HCT116 (cell line): ENCODE measurements at regions not wholly inside any gene's neighbourhood (a gene's known extent, or its start where the extent isn't known, plus 50 kb on each side); places are given as distances from the start of the nearest gene placed in this dataset.

Source experiments
- ATAC-seq: fragments of 200-7000 bp; cut with Tn5 transposase; 2 replicates; pipeline ENCODE4 v1.9.1; 2020; ENCODE audit warnings: mild to moderate bottlenecking, moderate library complexity
- BruUV-seq: library from RNA; stranded (reverse); fragments of 400-500 nt; replicated peaks from 2 replicates; lab custom pipeline; 2021; lab: Mats Ljungman, UMichigan
- CTCF ChIA-PET: fragments of 300-600 bp; sonication (Branson Sonifier 250); formaldehyde crosslinking; loops from one replicate; lab custom pipeline; 2021; ENCODE audit warnings: antibody characterized with exemption; lab: Charles Lee
- POLR2A ChIA-PET: fragments of 300-600, 350-600 bp; sonication (Branson Sonifier 250); formaldehyde crosslinking; loops from one replicate; lab custom pipeline; 2021; ENCODE audit warnings: antibody characterized with exemption; lab: Charles Lee
- RAD21 ChIA-PET, 2 experiments: fragments of 300-600 bp; sonication (Branson Sonifier 250); formaldehyde crosslinking; loops; one replicate each; lab custom pipeline; 2023; ENCODE audit warnings: low total read pairs in 2 of 2; ENCODE audit not compliant: uncharacterized antibody in 2 of 2, unreplicated experiment in 2 of 2, low non-redundant PET in 1 of 2; lab: Charles Lee
- DNase-seq: peaks from one replicate; pipeline ENCODE4 v3.0.0-alpha.2; 2010; ENCODE audit warnings: low read depth, low spot score
- H2AFZ ChIP-seq: fragments of 200-600 bp; shearing (Covaris generic), sonication (generic); 2 replicates; pipeline ENCODE4 v1.6.1; 2017; ENCODE audit warnings: low read depth, mixed run types, mixed read lengths, antibody characterized with exemption, low read length; ENCODE audit not compliant: poor library complexity, severe bottlenecking
- H3K27ac ChIP-seq: 2 replicates; pipeline ENCODE4 v1.5.1; 2012; ENCODE audit warnings: low read depth, low read length
- H3K27me3 ChIP-seq: fragments of 200-600 bp; sonication (generic); 2 replicates; pipeline ENCODE4 v1.6.1; 2016; ENCODE audit warnings: mixed run types, low read length, mixed read lengths; ENCODE audit not compliant: insufficient read depth
- H3K36me3 ChIP-seq, 2 experiments: fragments of 200-500 bp in 1 of 2; fragments of 200-600 bp in 1 of 2; sonication (Bioruptor generic) in 1 of 2; sonication (generic) in 1 of 2; 2 replicates each; pipeline versions ENCODE4 v1.5.1 to v1.6.1; 2014 to 2016; ENCODE audit warnings: low read length in 2 of 2, inconsistent platforms in 1 of 2, mixed read lengths in 1 of 2, mixed run types in 1 of 2; ENCODE audit not compliant: insufficient read depth in 2 of 2, control insufficient read depth in 1 of 2
- H3K4me1 ChIP-seq, 2 experiments: fragments of 200-600 bp in 1 of 2; sonication (generic) in 1 of 2; 2 replicates each; pipeline versions ENCODE4 v1.5.1 to v1.6.1; 2012 to 2017; ENCODE audit warnings: low read length in 2 of 2, inconsistent platforms in 1 of 2, mild to moderate bottlenecking in 1 of 2, mixed read lengths in 1 of 2, mixed run types in 1 of 2, moderate library complexity in 1 of 2; ENCODE audit not compliant: insufficient read depth in 2 of 2, control insufficient read depth in 1 of 2
- H3K4me2 ChIP-seq: fragments of 200-600 bp; sonication (generic); 2 replicates; pipeline ENCODE4 v1.6.1; 2017; ENCODE audit warnings: mixed run types, low read length, mixed read lengths
- H3K4me3 ChIP-seq, 2 experiments: fragments of 200-600 bp in 1 of 2; sonication (generic) in 1 of 2; replicated peaks in 1 of 2; 2 replicates each; pipeline ENCODE4 v1.5.1; 2011 to 2016; ENCODE audit warnings: low read length in 2 of 2, control low read depth in 1 of 2, low read depth in 1 of 2, mild to moderate bottlenecking in 1 of 2, mixed read lengths in 1 of 2, mixed run types in 1 of 2
- H3K79me2 ChIP-seq: fragments of 200-600 bp; sonication (generic); 2 replicates; pipeline ENCODE4 v1.6.1; 2017; ENCODE audit warnings: mild to moderate bottlenecking, mixed run types, low read length, moderate library complexity, mixed read lengths; ENCODE audit not compliant: insufficient read depth
- H3K9ac ChIP-seq: fragments of 200-600 bp; sonication (generic); 2 replicates; pipeline ENCODE4 v1.6.1; 2016; ENCODE audit warnings: low read length, mixed read lengths
- H3K9me2 ChIP-seq: fragments of 200-600 bp; sonication (generic), shearing (Covaris generic); 2 replicates; pipeline ENCODE4 v1.6.1; 2017; ENCODE audit warnings: mixed run types, mild to moderate bottlenecking, moderate library complexity; ENCODE audit not compliant: insufficient read depth
- H3K9me3 ChIP-seq, 2 experiments: fragments of 200-500 bp in 1 of 2; fragments of 200-600 bp in 1 of 2; sonication (Bioruptor generic) in 1 of 2; sonication (generic) in 1 of 2; 2 replicates each; pipeline ENCODE4 v1.6.1; 2014 to 2017; ENCODE audit warnings: low read length in 2 of 2, mixed read lengths in 2 of 2, inconsistent platforms in 1 of 2, low read depth in 1 of 2, mild to moderate bottlenecking in 1 of 2, mixed run types in 1 of 2, moderate library complexity in 1 of 2; ENCODE audit not compliant: control insufficient read depth in 1 of 2, insufficient read depth in 1 of 2
- H4K20me1 ChIP-seq: fragments of 200-600 bp; sonication (generic), shearing (Covaris generic); 2 replicates; pipeline ENCODE4 v1.6.1; 2017; ENCODE audit warnings: mixed run types, mild to moderate bottlenecking, moderate library complexity; ENCODE audit not compliant: insufficient read depth
- EZH2 ChIP-seq: fragments of 200-600 bp; sonication (generic); IDR thresholded peaks from 2 replicates; pipeline ENCODE4 v1.6.1; 2017; ENCODE audit warnings: antibody characterized with exemption, mixed run types
- POLR2AphosphoS5 ChIP-seq: IDR thresholded peaks from 2 replicates; pipeline ENCODE4 v1.6.1; 2011; ENCODE audit warnings: mild to moderate bottlenecking, low read depth, low read length, moderate library complexity
- SP1 ChIP-seq: IDR thresholded peaks from 2 replicates; pipeline ENCODE4 v1.6.1; 2012; ENCODE audit warnings: low read depth
- SRF ChIP-seq: IDR thresholded peaks from 2 replicates; pipeline ENCODE4 v1.6.1; 2012; ENCODE audit warnings: low read depth
- ZNF274 ChIP-seq: fragments of 200-500 bp; sonication (Bioruptor generic); IDR thresholded peaks from 2 replicates; pipeline ENCODE4 v1.6.1; 2014; ENCODE audit warnings: mild to moderate bottlenecking, low read depth, low read length, inconsistent platforms
- intact Hi-C: fragments of 100-400 bp; cut with micrococcal nuclease; formaldehyde crosslinking; loops from 2 replicates; pipeline ENCODE4 v1.10.0; 2022
- TF ChIP-seq, protein P1 (sequence below), 3 experiments: fragments of 200-600 bp in 1 of 3; sonication (generic) in 1 of 3; IDR thresholded peaks in 2 of 3; conservative IDR thresholded peaks in 1 of 3; 2 replicates each; pipeline ENCODE4 v1.5.1; 2012 to 2017; ENCODE audit warnings: low read depth in 2 of 3, low read length in 2 of 3, antibody characterized with exemption in 1 of 3, borderline replicate concordance in 1 of 3, control low read depth in 1 of 3, mild to moderate bottlenecking in 1 of 3, mixed read lengths in 1 of 3, mixed run types in 1 of 3, moderate library complexity in 1 of 3; ENCODE audit not compliant: insufficient read depth in 1 of 3
- TF ChIP-seq, protein P2 (sequence below): IDR thresholded peaks from 2 replicates; pipeline ENCODE4 v1.6.1; 2012; ENCODE audit warnings: low read depth

DNA sequence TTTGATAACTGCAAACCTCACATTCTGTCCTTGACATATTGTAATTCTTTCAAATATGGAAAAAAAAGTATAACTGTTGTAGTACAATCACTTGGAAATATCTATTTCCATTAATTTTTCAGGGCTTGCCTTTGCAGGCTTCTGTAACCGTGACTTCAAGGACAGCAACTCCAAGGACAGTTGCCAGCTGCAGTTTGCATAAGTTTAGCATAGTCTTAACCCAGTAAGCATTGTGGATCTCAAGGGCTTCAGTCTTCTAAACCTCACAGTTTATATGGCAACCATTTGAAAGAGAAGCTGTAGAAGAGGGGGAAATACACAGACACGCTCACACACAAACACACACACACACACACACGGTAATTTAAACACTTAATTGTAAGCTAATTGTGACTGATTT lies 112.8 kb upstream of the GPR149 start:
- ChIA-PET POLR2A (no interaction called here), CTCF (no interaction called here), RAD21 (no interaction called here)
- ATAC-seq, result no peak
- no peaks in the 10 kb centered on the region for H4K20me1 ChIP-seq
- H3K36me3 ChIP-seq, result no peaks in the 10 kb centered on the region
- no peak overlapping the region for H2AFZ ChIP-seq
- no peak overlapping the region for H3K9ac ChIP-seq
- no peak for DNase-seq
- H3K27ac ChIP-seq, result no peak overlapping the region
- BruUV-seq, result no TSS peak
- H3K9me3 ChIP-seq, result no peaks in the 10 kb centered on the region
- TF ChIP-seq, protein P1, sequence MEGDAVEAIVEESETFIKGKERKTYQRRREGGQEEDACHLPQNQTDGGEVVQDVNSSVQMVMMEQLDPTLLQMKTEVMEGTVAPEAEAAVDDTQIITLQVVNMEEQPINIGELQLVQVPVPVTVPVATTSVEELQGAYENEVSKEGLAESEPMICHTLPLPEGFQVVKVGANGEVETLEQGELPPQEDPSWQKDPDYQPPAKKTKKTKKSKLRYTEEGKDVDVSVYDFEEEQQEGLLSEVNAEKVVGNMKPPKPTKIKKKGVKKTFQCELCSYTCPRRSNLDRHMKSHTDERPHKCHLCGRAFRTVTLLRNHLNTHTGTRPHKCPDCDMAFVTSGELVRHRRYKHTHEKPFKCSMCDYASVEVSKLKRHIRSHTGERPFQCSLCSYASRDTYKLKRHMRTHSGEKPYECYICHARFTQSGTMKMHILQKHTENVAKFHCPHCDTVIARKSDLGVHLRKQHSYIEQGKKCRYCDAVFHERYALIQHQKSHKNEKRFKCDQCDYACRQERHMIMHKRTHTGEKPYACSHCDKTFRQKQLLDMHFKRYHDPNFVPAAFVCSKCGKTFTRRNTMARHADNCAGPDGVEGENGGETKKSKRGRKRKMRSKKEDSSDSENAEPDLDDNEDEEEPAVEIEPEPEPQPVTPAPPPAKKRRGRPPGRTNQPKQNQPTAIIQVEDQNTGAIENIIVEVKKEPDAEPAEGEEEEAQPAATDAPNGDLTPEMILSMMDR (IDR thresholded peaks at IDR 0.05 in 2 of 3, conservative IDR thresholded peaks at IDR 0.05 in 1 of 3; ENCODE audit: borderline replicate concordance in 1 of 3, insufficient read depth in 1 of 3, low read depth in 2 of 3, low read length in 2 of 3), result no peak
- no peak for TF ChIP-seq SRF
- TF ChIP-seq SP1, result no peak
- no peak for TF ChIP-seq POLR2AphosphoS5
- TF ChIP-seq ZNF274, result no peak
- no peak for TF ChIP-seq EZH2
- TF ChIP-seq, protein P2, sequence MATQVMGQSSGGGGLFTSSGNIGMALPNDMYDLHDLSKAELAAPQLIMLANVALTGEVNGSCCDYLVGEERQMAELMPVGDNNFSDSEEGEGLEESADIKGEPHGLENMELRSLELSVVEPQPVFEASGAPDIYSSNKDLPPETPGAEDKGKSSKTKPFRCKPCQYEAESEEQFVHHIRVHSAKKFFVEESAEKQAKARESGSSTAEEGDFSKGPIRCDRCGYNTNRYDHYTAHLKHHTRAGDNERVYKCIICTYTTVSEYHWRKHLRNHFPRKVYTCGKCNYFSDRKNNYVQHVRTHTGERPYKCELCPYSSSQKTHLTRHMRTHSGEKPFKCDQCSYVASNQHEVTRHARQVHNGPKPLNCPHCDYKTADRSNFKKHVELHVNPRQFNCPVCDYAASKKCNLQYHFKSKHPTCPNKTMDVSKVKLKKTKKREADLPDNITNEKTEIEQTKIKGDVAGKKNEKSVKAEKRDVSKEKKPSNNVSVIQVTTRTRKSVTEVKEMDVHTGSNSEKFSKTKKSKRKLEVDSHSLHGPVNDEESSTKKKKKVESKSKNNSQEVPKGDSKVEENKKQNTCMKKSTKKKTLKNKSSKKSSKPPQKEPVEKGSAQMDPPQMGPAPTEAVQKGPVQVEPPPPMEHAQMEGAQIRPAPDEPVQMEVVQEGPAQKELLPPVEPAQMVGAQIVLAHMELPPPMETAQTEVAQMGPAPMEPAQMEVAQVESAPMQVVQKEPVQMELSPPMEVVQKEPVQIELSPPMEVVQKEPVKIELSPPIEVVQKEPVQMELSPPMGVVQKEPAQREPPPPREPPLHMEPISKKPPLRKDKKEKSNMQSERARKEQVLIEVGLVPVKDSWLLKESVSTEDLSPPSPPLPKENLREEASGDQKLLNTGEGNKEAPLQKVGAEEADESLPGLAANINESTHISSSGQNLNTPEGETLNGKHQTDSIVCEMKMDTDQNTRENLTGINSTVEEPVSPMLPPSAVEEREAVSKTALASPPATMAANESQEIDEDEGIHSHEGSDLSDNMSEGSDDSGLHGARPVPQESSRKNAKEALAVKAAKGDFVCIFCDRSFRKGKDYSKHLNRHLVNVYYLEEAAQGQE, result no peak
- H3K9me2 ChIP-seq, result no peaks in the 10 kb centered on the region
- intact Hi-C loops, result no loop called here
- H3K4me3 ChIP-seq, result no peak overlapping the region
- H3K4me1 ChIP-seq, result no peaks in the 10 kb centered on the region
- no peaks in the 10 kb centered on the region for H3K27me3 ChIP-seq
- H3K79me2 ChIP-seq, result no peaks in the 10 kb centered on the region
- no peak overlapping the region for H3K4me2 ChIP-seq
